ENCODE measurements at regions not wholly inside any gene's neighbourhood (a gene's known extent, or its start where the extent isn't known, plus 50 kb on each side); places are given as distances from the start of the nearest gene placed in this dataset.
A peak's percentile ranks its signal among the peaks of the same experiment; 100 is the strongest.

- TF ChIP-seq EZH2 (IDR thresholded peaks at IDR 0.05; ENCODE audit: low read depth, unreplicated experiment) (no peak), POLR2AphosphoS5 (IDR thresholded peaks at IDR 0.05; ENCODE audit: low read depth) (no peak), CTCF (conservative IDR thresholded peaks at IDR 0.05; ENCODE audit: low read depth in 2 of 2) (peak; percentile 34 to 66), CREB1 (CRISPR knock-in tag; IDR thresholded peaks at IDR 0.05; ENCODE audit: low read depth) (no peak), EZH2phosphoT487 (IDR thresholded peaks at IDR 0.05; ENCODE audit: unreplicated experiment) (no peak), REST (IDR thresholded peaks at IDR 0.05; ENCODE audit: unreplicated experiment) (no peak), JUNB (IDR thresholded peaks at IDR 0.05; ENCODE audit: unreplicated experiment) (no peak), NANOG (IDR thresholded peaks at IDR 0.05; ENCODE audit: borderline replicate concordance) (no peak), ETS1 (IDR thresholded peaks at IDR 0.05) (no peak)
Measured at GRCh38 chr14:104443391-104444158, 136.0 kb upstream of the C14orf180 start.

Data from GM23338 (cell line).